ENCODE measurements at regions not wholly inside any gene's neighbourhood (a gene's known extent, or its start where the extent isn't known, plus 50 kb on each side); places are given as distances from the start of the nearest gene placed in this dataset.
"Not testable (repeated sequence)": the region's sequence is repeated elsewhere in the genome, so short reads cannot be mapped to it uniquely, and the experiment has no call there.

DNA sequence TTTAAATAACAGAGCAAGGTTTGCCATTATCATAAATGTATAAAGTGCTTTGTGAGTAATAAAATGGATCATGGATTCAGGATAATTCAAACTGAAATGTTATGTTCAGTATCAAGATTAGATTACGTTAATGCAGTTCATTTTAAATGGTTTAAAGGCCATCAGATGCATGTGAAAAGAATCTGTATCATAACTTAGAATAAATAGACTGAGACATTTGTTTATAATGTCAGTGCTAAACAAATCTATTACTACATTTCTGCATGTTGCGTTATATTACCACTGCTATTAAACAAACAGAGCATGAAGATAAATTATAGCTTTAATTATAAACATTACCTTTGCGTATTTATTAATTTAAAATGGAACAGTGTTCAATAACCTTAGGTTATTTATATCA, 160.2 kb downstream of the TOX3 start:
- DNase-seq (ENCODE audit: low spot score), result no peak

DNA sequence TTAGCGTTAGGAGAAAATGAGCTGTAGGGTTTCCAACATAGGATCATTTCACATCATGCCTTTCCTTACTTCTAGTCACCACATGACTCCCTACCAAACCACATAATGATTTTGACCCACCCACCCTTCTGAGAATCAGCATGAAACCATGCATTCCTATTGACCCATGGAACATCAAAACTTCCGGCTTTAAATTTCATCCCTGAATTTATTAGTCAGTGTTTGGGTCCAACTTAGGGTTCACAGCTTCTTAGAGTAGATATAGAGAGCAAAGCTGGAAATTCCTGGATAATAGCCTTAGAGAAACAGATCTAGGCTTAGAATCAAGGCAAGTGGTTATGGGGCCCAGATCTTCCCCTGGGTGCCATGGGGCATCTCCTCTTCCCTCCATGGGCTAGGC, 162.6 kb downstream of the TOX3 start:
- peak; percentile 48 for DNase-seq (ENCODE audit: low spot score)

DNA sequence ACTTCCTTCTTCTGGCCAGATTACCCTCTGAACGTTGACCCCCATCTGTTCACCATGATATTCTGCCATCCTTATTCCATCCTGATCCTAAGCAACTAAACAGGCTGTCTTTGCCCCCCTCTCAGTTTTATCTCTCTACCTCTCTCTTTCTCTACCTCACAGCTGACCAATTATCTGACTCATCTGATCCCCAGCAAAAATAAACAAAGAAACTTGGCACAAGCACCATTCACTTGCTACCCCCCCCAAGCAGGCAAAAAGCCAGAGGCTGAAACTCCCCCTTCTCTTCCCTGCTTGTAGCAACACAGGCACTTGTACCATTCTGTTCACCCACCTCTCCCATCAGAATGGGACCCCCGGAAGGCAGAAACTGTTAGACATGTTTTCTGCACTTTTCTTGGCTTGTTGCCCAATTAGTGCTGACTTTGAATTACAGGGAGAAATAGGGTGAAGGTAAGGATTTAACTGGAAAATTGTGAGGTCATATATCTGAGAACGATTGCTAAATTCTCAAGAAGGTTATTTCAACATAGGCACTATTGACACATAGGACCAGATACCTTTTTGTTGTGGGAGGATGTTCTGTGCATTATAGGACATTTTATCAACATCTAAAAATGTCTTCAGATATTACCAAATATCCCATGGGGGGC, 163.2 kb downstream of the TOX3 start:
- peak; percentile 45 for DNase-seq (ENCODE audit: low spot score)

DNA sequence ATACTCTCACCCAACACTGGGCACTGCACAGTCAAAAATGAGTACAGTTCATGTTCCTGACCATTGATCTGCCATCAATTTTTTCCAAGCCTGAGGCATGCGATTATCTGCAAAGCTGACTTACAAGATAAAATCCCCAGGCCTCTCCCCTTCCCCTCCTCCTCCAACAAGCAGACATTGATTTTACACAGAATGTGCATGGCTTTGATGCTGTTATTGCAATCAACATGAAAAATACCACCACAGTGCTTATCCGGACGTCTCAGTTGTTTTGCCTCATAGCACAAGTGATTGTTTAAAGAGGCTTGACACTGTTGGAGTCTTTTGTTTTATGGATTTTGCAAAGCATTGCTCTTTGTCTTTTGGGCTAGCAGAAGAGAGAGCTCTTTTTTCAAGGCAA, 163.8 kb downstream of the TOX3 start:
- no peak for DNase-seq (ENCODE audit: low spot score)

DNA sequence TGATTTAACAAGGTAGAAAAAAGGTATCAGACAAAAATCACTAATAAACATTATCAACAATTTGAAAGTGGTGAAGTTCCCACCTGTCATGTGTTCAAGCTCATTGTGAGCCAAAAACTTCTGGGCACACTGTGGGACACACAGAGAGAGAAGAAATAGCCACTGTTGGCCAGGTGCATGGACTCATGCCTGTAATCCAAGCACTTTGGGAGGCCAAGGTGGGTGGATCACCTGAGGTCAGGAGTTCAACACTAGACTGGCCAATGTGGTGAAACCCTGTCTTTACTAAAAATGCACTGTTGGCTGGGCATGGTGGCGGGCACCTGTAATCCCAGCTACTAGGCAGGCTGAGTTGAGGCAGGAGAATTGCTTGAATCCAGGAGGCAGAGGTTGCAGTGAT, 167.4 kb downstream of the TOX3 start:
- no peak for DNase-seq (ENCODE audit: low spot score)

DNA sequence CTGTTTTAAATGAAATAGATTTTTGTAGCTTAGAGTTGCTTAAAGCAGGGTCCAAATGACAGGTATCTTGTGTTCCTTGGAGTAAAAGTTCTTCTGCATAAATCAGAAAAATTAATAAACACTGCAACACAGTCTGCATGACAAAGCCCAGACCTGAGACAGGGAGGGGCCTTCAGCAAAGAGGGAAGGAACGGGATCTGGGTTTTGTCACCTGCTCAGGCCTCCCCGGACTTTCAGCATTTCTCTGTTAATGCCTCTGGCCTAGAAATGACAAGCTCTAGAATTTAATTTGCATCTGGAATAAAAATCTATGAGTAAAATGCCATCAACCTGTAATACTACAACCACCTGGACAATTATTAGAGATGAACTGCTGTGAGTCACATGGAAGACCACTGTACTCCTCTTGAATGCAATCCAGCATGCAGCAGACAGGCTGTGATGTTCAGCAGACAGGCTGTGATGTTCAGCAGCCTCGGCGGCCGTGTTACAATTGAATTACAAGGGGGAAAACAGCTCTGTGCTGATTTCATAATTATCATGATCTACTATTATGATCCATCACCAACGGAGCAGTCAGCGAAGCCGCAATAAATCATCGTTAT, 170.2 kb downstream of the TOX3 start:
- DNase-seq (ENCODE audit: low spot score), result no peak

DNA sequence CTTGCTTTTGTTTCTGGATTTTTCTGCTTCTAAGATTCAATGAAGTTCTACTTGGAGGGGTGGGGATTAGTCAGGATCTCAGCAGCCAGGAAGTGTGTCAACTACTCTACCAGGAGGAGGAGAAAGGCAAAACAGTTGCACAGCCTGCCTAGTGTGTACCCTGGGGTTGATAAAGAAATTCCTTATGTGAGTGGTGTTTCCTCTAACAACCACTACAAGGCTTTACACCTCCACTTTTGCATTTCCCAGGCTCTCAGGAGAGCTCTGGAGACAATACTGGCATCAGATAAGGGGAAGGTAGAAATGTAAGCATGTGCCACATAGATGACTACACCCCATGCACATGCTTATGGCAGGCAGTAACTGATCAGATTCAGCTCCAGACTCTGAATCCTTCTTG, 174.6 kb downstream of the TOX3 start:
- DNase-seq (ENCODE audit: low spot score), result peak; percentile 13

DNA sequence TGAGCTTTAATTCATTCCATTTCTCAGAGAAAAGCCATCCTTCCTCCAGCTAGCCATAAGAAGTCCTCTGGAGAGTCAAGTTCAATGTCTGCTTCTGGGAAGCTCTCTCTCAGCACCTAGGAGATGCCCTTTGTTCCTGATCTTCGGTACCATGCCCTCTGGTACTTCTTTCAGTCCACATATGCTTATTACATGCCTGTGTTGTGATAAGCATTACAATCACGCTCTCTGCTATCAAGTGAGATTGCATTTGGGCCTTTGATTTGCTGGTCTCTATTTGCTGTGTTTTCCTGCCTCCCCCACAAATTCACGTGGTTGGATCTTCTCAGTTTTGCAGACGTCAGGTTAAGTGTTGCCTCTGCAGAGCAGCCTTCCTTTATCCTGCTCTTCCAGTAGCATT, 178.1 kb downstream of the TOX3 start:
- DNase-seq (ENCODE audit: low spot score), result no peak

DNA sequence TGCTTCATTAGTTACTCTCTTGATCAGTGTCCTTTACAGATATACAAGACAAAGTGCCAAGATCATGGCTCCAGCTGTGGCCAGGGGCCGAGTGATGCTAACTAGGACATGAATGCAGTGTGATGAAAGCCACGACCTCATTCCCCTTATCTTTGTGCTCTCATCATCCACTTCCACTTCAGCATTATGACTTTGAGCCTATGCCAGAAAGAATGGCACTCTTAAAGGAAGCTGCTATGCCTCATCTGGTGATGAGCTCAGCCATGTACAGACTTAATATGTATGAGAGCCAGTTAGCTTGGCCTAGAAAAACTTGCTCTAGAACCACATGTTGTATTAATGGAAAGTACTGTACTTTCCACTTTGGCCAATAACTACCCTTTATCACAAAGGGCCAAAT, 179.1 kb downstream of the TOX3 start:
- DNase-seq (ENCODE audit: low spot score), result no peak

DNA sequence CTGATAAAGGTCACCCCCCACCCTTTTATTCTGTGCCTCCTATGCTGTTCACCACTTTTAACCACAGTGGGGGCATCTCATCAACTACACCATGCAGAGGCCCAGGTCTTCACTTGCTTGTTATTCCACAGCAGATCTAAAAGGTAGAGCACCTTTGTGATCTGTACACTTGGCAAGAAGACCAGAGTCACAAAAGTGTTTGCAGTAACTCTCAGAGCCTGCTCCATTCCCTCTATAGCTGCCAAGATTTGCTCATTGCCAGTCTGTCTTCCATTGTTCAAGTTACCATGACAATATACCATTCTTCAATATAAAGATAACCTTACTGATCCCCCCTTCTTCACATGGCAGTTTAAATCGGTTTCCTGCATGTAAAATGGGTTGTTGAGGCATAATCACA, 180.0 kb downstream of the TOX3 start:
- DNase-seq (ENCODE audit: low spot score), result no peak

DNA sequence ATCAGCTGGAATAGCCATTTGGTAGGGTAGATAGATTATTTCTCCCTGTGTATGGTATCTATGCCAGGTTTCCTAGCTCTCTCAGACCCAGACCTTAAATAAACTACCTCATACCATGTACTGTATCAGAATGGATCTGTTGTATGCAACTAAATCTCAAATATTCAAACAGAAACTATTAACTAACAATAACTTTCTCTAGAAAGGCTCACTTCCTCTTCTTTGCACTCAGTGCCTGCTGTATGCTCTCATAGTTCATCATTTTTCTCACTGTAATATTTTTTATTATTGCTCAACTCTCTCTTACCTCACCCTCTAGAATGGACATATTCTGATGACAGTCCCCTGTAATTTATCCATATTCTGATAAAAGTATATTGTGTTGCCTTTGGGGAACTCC, 182.4 kb downstream of the TOX3 start:
- DNase-seq (ENCODE audit: low spot score), result no peak

DNA sequence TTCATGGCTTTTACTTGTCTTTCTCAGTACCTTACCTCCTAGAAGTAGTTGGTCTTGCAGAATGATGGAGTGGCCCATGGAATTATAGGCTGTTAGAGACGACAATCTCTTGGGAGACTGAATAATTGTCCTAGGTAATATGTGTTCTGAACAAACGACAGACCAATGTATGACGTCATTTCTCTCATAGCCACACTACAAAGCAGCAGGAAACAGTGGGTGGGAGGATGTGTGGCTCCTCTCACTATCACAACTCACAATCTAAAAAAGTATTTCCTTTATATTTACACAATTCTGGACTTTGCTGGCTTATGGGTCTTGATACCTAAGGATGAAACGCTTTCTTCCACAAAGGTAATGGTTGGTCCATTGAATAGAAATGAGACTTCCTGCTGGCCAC, 183.9 kb downstream of the TOX3 start:
- DNase-seq (ENCODE audit: low spot score), result no peak

DNA sequence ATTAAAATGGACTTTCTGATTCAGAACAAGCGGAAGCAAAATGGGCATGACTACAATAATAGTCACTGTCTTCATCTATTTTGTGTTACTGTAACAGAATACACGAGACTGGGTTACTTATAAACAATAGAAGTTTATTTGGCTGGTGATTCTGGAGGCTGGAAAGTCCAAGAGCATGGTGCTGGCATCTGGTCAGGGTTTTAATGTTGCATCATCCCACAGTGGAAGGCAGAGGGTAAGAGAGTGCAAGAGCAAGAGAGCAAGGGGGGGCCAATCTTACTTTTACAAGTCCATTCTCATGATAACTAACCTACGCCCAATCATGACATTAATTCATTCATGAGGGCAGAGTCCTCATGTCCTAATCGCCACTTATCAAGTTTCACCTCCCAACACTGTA, 189.2 kb downstream of the TOX3 start:
- no peak for DNase-seq (ENCODE audit: low spot score)

DNA sequence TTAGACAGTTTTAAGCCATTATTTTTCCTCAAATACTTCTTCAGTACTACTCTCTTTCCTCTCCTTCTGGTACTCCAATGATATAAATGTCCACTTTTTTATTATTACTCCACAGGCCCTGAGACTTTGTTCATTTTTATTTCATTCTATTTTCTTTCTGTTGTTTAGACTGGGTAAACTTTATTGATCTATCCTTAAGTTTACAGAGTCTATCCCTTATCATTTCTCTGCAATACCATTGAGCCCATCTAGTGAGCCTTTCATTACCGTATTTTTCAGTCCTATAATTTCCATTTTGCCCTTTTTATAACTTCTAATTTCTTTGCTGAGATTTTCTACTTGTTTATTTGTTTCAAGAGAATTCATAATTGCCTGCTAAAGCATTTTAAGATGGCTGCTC, 193.7 kb downstream of the TOX3 start:
- DNase-seq (ENCODE audit: low spot score), result no peak

DNA sequence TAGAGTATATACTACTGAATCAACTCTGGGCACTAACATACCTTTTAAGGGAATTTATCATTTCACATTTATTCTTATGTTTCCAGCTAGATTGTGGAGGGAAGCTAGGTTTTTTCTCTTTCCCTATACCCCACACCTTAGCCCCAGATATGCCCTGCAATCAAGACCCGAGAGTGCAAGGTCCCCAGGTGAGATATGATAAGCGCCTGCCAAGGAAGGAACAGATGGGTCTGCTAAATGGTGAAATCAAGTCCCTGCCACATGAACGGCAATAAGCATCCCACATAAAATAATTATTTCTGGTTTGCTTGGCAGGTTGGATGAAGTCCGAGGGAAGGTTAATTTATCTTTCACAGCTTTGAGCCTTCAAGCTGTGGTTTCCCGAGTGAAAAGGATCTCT, 195.5 kb downstream of the TOX3 start:
- DNase-seq (ENCODE audit: low spot score), result no peak

DNA sequence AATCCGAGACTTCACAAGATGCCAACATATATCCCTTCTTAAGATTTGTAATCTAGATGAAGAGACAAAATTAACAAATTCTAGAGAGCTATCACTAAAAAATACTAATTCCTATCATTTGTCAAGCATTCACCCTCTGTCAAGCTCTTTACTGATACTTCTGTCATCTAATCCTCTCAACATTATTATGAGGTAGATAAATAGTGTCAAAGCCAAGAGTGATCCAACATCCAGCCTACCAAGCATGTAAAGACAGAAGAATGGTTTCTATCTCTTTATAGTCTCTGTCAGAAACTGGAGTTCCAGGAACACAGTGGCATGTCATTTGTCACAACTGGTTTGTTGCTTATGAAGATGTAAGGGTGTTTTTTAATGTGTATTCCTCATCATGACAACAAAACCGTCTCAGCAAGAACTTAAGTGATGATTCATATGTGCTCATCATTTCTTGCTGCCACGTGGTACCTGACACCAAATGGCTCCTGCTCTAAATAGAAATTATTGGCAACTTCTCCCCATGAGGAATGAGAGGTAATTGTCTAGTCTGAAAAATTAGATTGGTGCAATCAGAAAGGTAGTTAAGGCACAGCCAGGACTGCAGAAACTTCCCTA, 196.8 kb downstream of the TOX3 start:
- DNase-seq (ENCODE audit: low spot score), result no peak

DNA sequence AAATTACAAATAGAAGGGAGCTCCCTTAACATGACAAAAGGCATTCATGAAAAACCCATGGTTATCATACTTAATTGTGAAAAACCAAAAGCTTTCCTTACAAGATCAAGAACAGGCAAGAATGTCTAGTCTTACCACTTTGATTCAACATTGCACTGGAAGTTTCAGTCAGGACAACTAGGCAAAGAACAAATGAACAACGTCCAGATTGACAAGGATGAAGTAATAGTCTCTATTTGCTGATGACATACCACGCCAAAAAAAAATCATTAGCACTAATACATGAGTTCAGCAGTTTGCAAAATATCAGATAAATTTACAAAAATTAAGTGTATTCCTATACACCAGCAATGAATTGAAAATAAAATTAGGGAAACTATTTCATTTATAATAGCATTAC, 200.2 kb downstream of the TOX3 start:
- no peak for DNase-seq (ENCODE audit: low spot score)

DNA sequence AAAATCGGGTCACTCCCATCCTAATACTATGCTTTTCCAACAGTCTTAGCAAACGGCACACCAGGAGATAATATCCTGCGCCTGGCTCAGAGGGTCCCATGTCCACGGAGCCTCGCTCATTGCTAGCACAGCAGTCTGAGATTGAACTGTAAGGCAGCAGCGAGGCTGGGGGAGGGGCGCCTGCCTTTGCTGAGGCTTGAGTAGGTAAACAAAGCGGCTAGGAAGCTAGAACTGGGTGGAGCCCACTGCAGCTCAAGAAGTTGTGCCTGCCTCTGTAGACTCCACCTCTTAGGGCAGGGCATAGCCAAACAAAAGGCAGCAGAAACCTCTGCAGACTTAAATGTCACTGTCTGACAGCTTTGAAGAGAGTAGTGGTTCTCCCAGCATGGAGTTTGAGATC, 213.3 kb downstream of the TOX3 start:
- not testable (repeated sequence) for DNase-seq (ENCODE audit: low spot score)

DNA sequence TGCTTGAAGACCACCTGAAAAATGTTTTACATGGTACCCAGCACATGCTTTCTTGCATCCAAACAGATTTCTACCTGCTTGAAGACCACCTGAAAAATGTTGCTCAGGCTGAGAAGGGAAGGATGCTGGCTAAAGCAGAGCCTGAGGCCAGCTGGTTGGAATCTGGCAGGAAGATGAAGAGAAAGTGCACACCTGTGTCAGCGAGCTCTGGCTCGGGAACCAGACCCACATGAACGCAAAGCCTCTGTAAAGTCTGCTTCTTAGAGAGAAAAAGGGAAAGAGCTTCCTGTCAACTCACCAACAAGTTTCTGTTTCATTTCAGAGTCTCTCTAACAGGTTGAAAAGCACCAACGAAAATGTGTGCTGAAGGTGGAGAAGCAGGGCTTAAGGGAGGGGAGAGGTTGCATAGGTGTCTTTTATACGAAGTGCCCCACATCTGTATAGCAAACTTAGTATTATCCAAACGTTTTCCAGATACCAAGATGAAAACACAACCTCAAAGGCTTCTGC, 226.0 kb downstream of the TOX3 start:
- no peak for DNase-seq (ENCODE audit: low spot score)

DNA sequence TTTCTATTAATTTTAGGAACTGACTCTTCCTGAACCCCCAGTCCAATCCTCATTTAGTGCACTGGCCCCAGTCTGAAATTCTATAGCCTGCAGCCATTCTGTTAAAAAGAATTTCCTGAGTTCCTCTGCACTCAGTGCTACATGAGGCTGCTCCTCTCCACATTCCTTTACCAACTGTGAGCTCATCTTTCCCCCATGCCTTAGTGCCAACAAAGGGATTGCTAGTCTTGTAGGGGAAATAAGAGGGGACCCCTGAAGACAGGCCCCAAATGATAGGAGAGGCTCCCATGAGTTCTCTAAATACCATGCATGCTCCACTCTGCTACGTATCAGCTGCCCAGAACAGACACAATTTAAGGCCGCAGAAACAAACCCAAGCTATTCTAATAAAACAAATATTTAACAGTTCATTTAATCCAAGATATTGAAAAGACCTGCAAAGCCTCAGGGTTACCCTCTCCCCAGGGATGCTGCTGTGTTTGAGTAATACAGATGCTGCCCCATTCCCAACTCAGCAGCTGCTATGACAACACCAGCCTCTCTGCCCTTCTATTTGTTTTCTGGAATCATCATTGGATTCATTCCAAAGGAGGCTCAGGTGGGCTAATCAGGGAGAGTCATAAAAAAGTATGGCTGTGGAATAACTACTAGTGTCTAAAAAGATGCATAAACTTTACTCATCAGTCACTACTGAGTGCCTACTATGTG, 228.5 kb downstream of the TOX3 start:
- no peak for DNase-seq (ENCODE audit: low spot score)

DNA sequence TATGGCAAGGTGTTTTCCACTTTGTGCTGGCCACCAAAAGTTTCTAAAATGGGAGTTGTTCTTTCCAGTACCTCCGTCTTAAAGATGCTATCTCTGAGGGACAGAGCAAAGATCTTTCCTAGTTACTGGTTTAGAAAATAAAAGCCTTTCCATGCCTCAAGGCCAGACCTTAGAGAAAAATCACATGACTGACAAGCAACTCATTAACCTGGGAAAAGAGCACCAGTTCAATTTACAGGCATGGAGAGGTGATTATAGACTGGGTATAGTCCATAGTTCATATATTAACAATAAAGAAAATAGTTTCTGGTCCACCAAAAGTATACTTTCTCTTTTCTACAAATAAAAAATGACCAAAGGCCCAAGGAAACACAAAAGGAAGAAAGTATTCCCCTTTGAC, 230.7 kb downstream of the TOX3 start:
- no peak for DNase-seq (ENCODE audit: low spot score)

DNA sequence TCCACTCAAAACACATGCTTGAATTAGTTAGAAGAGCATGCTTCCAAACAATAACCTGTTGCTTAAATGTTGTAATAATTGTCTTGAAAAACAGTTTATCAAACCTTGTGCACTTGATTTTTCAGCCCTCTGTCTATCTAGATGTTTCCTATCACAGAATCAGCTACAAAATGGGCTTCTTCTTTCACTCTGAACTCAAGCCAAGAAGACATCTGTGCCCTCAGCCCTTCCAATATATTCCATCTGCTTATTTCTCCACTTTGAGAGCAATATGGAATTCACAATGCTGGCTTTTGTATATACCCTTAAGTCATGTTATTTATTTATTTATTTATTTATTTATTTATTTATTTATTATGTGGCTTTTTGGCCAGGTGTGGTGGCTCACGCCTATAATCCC, 234.2 kb downstream of the TOX3 start:
- DNase-seq (ENCODE audit: low spot score), result no peak
